VCaP (cell line): ENCODE measurements at regions not wholly inside any gene's neighbourhood (a gene's known extent, or its start where the extent isn't known, plus 50 kb on each side); places are given as distances from the start of the nearest gene placed in this dataset.
A peak's percentile ranks its signal among the peaks of the same experiment; 100 is the strongest.
"Not testable (repeated sequence)": the region's sequence is repeated elsewhere in the genome, so short reads cannot be mapped to it uniquely, and the experiment has no call there.

Experiments used
- H3K27ac ChIP-seq: fragments of 450-650 bp; 2 replicates; pipeline ENCODE4 v1.5.1; 2017
- CTCF ChIP-seq: fragments of 450-650 bp; conservative IDR thresholded peaks from 2 replicates; pipeline ENCODE4 v1.5.1; 2017; ENCODE audit warnings: mild to moderate bottlenecking, moderate library complexity

- no peak for TF ChIP-seq CTCF
Observed at GRCh38 chr1:57590978-57591377, 167.1 kb upstream of the DAB1 start.

GRCh38 chr1:57586842-57587241, 163.0 kb upstream of the DAB1 start:
- H3K27ac ChIP-seq = no peak overlapping the region
- no peak for TF ChIP-seq CTCF

More at GRCh38 chr1:57590978-57591377, 167.1 kb upstream of the DAB1 start:
- no peak overlapping the region for H3K27ac ChIP-seq

GRCh38 chr1:57578680-57579079, 154.8 kb upstream of the DAB1 start:
- no peak for TF ChIP-seq CTCF
- H3K27ac ChIP-seq = no peak overlapping the region

GRCh38 chr1:57578099-57578498, 154.2 kb upstream of the DAB1 start:
- H3K27ac ChIP-seq = peak overlapping the region; percentile 64; the same call in 1 of the 2 replicates
- no peak for TF ChIP-seq CTCF

- no peak for TF ChIP-seq CTCF
- H3K27ac ChIP-seq = peak overlapping the region; percentile 64
Observed at GRCh38 chr1:57576756-57577155, 152.9 kb upstream of the DAB1 start.

GRCh38 chr1:57572016-57572415, 148.2 kb upstream of the DAB1 start:
- TF ChIP-seq CTCF = no peak
- H3K27ac ChIP-seq = no peak overlapping the region

- H3K27ac ChIP-seq = not testable (repeated sequence)
Observed at GRCh38 chr1:57558066-57558465, 134.2 kb upstream of the DAB1 start.

- H3K27ac ChIP-seq = no peak overlapping the region
- TF ChIP-seq CTCF = no peak
Observed at GRCh38 chr1:57553666-57554065, 129.8 kb upstream of the DAB1 start.
